Esophagus squamous epithelium (tissue), 4 donors: ENCODE measurements at regions not wholly inside any gene's neighbourhood (a gene's known extent, or its start where the extent isn't known, plus 50 kb on each side); places are given as distances from the start of the nearest gene placed in this dataset.

Source experiments
- POLR2A ChIP-seq, 4 donors: fragments of 450-650 bp; IDR thresholded peaks; one replicate each; pipeline ENCODE4 v1.6.1; 2017; ENCODE audit warnings: antibody characterized with exemption in 4 of 4, mild to moderate bottlenecking in 4 of 4, moderate library complexity in 3 of 4
- TF ChIP-seq, protein P1 (sequence below), 6 experiments: fragments of 450-650 bp in 4 of 6; fragments of 200-600 bp in 2 of 6; sonication (generic) in 2 of 6; IDR thresholded peaks; one replicate each; pipeline ENCODE4 v1.5.1; 2016 to 2019; ENCODE audit warnings: antibody characterized with exemption in 6 of 6, mild to moderate bottlenecking in 4 of 6, moderate library complexity in 4 of 6

DNA sequence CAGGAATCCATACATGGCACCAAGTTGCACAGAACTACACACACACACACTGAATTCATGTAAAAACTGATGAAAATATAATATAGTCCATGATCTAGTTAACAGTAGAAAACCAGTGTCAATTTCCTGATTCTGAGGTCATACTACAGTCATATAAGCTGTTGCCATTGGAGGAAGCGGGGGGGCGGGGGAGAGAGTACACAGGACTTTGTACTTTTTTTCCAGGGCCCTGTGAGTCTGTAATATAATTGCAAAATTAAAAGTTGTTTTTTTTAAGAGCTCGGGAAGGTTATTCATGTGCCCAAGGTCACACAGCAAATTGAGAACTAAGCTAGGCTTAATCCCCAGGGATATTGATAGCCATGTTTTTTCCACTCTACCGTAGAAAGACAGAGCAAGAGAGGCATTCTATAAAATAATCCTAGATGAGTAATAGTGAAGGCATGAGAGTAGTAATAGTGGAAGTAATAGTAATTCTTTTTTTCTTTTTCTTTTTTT lies 312.3 kb downstream of the MN1 start:
- TF ChIP-seq, protein P1, sequence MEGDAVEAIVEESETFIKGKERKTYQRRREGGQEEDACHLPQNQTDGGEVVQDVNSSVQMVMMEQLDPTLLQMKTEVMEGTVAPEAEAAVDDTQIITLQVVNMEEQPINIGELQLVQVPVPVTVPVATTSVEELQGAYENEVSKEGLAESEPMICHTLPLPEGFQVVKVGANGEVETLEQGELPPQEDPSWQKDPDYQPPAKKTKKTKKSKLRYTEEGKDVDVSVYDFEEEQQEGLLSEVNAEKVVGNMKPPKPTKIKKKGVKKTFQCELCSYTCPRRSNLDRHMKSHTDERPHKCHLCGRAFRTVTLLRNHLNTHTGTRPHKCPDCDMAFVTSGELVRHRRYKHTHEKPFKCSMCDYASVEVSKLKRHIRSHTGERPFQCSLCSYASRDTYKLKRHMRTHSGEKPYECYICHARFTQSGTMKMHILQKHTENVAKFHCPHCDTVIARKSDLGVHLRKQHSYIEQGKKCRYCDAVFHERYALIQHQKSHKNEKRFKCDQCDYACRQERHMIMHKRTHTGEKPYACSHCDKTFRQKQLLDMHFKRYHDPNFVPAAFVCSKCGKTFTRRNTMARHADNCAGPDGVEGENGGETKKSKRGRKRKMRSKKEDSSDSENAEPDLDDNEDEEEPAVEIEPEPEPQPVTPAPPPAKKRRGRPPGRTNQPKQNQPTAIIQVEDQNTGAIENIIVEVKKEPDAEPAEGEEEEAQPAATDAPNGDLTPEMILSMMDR (IDR thresholded peaks at IDR 0.05), result no peak
- TF ChIP-seq POLR2A (IDR thresholded peaks at IDR 0.05), result no peak
